ENCODE measurements at regions not wholly inside any gene's neighbourhood (a gene's known extent, or its start where the extent isn't known, plus 50 kb on each side); places are given as distances from the start of the nearest gene placed in this dataset.

DNA sequence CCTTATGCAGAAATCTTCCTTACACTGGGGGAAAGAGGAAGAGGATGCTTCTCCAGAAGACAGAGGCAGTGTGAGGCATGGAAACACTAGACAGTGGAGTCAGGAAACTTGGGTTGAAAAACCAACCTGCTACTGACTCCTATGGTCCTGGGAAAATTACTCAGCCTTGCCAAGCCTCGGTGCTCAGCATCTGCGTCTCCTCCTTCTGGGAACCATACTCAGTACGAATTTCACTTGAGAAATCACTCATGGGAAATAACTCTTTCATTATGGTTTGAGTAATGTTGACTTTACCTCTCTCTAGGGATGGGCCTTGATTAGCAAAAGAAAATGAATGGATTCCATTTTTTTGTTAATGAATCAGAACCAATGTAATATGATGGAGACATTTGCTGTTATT lies 96.5 kb downstream of the KCNE4 start:
- TF ChIP-seq ARHGAP35 (CRISPR knock-in tag; IDR thresholded peaks at IDR 0.05; ENCODE audit: borderline replicate concordance) (no peak), ZNF609 (CRISPR knock-in tag; IDR thresholded peaks at IDR 0.05; ENCODE audit: borderline replicate concordance) (no peak), EP300 (IDR thresholded peaks at IDR 0.05; ENCODE audit: low read depth in 2 of 2, low read length in 2 of 2) (no peak), EP300 (CRISPR knock-in tag; IDR thresholded peaks at IDR 0.05; ENCODE audit: borderline replicate concordance) (no peak), KDM6A (CRISPR knock-in tag; IDR thresholded peaks at IDR 0.05; ENCODE audit: low read depth) (no peak), PLRG1 (conservative IDR thresholded peaks at IDR 0.05) (no peak), SNAPC4 (CRISPR knock-in tag; IDR thresholded peaks at IDR 0.05) (no peak), TAF15 (IDR thresholded peaks at IDR 0.05; ENCODE audit: low read depth, low read length, poor library complexity, severe bottlenecking) (no peak), FOXJ3 (CRISPR knock-in tag; IDR thresholded peaks at IDR 0.05; ENCODE audit: borderline replicate concordance) (no peak)
- TF ChIP-seq, protein P1, sequence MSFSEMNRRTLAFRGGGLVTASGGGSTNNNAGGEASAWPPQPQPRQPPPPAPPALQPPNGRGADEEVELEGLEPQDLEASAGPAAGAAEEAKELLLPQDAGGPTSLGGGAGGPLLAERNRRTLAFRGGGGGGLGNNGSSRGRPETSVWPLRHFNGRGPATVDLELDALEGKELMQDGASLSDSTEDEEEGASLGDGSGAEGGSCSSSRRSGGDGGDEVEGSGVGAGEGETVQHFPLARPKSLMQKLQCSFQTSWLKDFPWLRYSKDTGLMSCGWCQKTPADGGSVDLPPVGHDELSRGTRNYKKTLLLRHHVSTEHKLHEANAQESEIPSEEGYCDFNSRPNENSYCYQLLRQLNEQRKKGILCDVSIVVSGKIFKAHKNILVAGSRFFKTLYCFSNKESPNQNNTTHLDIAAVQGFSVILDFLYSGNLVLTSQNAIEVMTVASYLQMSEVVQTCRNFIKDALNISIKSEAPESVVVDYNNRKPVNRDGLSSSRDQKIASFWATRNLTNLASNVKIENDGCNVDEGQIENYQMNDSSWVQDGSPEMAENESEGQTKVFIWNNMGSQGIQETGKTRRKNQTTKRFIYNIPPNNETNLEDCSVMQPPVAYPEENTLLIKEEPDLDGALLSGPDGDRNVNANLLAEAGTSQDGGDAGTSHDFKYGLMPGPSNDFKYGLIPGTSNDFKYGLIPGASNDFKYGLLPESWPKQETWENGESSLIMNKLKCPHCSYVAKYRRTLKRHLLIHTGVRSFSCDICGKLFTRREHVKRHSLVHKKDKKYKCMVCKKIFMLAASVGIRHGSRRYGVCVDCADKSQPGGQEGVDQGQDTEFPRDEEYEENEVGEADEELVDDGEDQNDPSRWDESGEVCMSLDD (CRISPR knock-in tag; IDR thresholded peaks at IDR 0.05; ENCODE audit: borderline replicate concordance) = no peak
- TF ChIP-seq, protein P2, sequence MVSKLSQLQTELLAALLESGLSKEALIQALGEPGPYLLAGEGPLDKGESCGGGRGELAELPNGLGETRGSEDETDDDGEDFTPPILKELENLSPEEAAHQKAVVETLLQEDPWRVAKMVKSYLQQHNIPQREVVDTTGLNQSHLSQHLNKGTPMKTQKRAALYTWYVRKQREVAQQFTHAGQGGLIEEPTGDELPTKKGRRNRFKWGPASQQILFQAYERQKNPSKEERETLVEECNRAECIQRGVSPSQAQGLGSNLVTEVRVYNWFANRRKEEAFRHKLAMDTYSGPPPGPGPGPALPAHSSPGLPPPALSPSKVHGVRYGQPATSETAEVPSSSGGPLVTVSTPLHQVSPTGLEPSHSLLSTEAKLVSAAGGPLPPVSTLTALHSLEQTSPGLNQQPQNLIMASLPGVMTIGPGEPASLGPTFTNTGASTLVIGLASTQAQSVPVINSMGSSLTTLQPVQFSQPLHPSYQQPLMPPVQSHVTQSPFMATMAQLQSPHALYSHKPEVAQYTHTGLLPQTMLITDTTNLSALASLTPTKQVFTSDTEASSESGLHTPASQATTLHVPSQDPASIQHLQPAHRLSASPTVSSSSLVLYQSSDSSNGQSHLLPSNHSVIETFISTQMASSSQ (IDR thresholded peaks at IDR 0.05; ENCODE audit: low read depth) = no peak
- TF ChIP-seq, protein P2 (CRISPR knock-in tag; IDR thresholded peaks at IDR 0.05; ENCODE audit: borderline replicate concordance) = no peak
- TF ChIP-seq, protein P3, sequence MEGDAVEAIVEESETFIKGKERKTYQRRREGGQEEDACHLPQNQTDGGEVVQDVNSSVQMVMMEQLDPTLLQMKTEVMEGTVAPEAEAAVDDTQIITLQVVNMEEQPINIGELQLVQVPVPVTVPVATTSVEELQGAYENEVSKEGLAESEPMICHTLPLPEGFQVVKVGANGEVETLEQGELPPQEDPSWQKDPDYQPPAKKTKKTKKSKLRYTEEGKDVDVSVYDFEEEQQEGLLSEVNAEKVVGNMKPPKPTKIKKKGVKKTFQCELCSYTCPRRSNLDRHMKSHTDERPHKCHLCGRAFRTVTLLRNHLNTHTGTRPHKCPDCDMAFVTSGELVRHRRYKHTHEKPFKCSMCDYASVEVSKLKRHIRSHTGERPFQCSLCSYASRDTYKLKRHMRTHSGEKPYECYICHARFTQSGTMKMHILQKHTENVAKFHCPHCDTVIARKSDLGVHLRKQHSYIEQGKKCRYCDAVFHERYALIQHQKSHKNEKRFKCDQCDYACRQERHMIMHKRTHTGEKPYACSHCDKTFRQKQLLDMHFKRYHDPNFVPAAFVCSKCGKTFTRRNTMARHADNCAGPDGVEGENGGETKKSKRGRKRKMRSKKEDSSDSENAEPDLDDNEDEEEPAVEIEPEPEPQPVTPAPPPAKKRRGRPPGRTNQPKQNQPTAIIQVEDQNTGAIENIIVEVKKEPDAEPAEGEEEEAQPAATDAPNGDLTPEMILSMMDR (CRISPR knock-in tag; IDR thresholded peaks at IDR 0.05) = no peak
- TF ChIP-seq, protein P4, sequence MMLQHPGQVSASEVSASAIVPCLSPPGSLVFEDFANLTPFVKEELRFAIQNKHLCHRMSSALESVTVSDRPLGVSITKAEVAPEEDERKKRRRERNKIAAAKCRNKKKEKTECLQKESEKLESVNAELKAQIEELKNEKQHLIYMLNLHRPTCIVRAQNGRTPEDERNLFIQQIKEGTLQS (CRISPR knock-in tag; IDR thresholded peaks at IDR 0.05) = no peak

Measured in HepG2 (cell line).